ENCODE measurements at regions not wholly inside any gene's neighbourhood (a gene's known extent, or its start where the extent isn't known, plus 50 kb on each side); places are given as distances from the start of the nearest gene placed in this dataset.

DNA sequence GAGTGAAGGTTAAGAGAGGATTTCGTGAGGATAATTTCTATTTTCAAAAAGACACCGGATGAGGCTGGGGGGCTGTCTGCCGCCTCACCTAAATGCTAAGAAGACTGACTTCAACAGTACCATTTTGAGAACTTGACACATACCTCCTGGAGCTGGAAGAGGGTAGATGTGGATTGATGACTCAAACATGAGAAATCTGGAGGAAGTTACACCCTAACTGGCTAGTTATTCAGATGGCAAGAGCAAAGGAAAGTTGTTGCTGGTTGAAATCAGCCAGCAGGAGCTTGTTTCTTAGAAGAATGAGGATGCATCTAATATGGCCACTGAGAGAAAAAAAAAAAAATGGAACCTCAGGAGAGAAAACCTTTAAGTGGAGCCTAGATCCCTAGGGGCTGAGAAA is 76.2 kb upstream of the KIAA1217 start:
- H3K14ac ChIP-seq (ENCODE audit: insufficient read length) = no peak overlapping the region
- H3K4me2 ChIP-seq (ENCODE audit: insufficient read depth in 1 of 2, low read depth in 2 of 2, low read length in 2 of 2) = no peak overlapping the region
- H2AK5ac ChIP-seq (ENCODE audit: low read depth, low read length) = no peak overlapping the region
- ChIA-PET CTCF (ENCODE audit: partially characterized antibody) (no interaction called here), POLR2A (ENCODE audit: partially characterized antibody) (no interaction called here)
- H2BK5ac ChIP-seq (ENCODE audit: low read depth, low read length) = no peak overlapping the region
- H3K36me3 ChIP-seq (ENCODE audit: control insufficient read depth in 2 of 4, insufficient read depth in 4 of 4, low read length in 3 of 4) = no peaks in the 10 kb centered on the region
- H3K27me3 ChIP-seq (replicated peaks in 1 of 4; ENCODE audit: control insufficient read depth in 3 of 4, extremely low read depth in 1 of 4, insufficient read depth in 3 of 4, low read length in 3 of 4) = no peaks in the 10 kb centered on the region
- H4K20me1 ChIP-seq (replicated peaks in 1 of 2; ENCODE audit: control insufficient read depth in 1 of 2, insufficient read depth in 2 of 2, low read length in 2 of 2) = no peaks in the 10 kb centered on the region
- no peak overlapping the region for H3K18ac ChIP-seq (ENCODE audit: extremely low read depth, low read length)
- H3K79me2 ChIP-seq (ENCODE audit: control insufficient read depth in 1 of 2, insufficient read depth in 2 of 2, low read length in 2 of 2) = no peaks in the 10 kb centered on the region
- H4K5ac ChIP-seq (ENCODE audit: insufficient read length, low read depth, low read length) = no peak overlapping the region
- no peak overlapping the region for H2BK120ac ChIP-seq (replicated peaks; ENCODE audit: low read depth, low read length)
- H3K4me1 ChIP-seq (replicated peaks in 1 of 4; ENCODE audit: control insufficient read depth in 3 of 4, insufficient read depth in 4 of 4, low read length in 3 of 4) = peaks cover 0 to 4% (median 0%) of the 10 kb centered on the region in 4 experiments; a peak in 3 of 7 replicates
- H3K4me3 ChIP-seq (ENCODE audit: extremely low read depth in 1 of 4, insufficient read depth in 2 of 4, low read depth in 3 of 4, low read length in 4 of 4) = no peak overlapping the region
- no peak overlapping the region for H2BK15ac ChIP-seq (ENCODE audit: low read length)
- no peak overlapping the region for H3K23ac ChIP-seq (ENCODE audit: insufficient read length)
- no peak overlapping the region for H2BK12ac ChIP-seq (ENCODE audit: low read depth, low read length)
- H3K27ac ChIP-seq (ENCODE audit: low read depth, low read length) = no peak overlapping the region
- H3K56ac ChIP-seq (replicated peaks; ENCODE audit: insufficient read length, low read depth, low read length) = no peak overlapping the region
- no peaks in the 10 kb centered on the region; the same call in 1 of the 2 replicates for H3K79me1 ChIP-seq (ENCODE audit: low read depth, low read length)
- no peak overlapping the region for H2BK20ac ChIP-seq (ENCODE audit: low read length)
- H2AFZ ChIP-seq (ENCODE audit: low read length) = no peak overlapping the region
- H3K9me3 ChIP-seq (ENCODE audit: insufficient read depth in 2 of 2, low read depth in 1 of 2, low read length in 1 of 2) = no peaks in the 10 kb centered on the region
- H3K4ac ChIP-seq (replicated peaks; ENCODE audit: insufficient read length, low read depth, low read length) = no peak overlapping the region
- DNase-seq (ENCODE audit: low read depth in 1 of 2, low spot score in 2 of 2) (no peak), FAIRE-seq (no peak)
- 94% methylated on average over 3 of the region's 3 CpGs; no CpG with 5 or more reads in 1 of the 2 experiments for WGBS, 2 experiments (ENCODE audit: extremely low coverage in 1 of 2, insufficient coverage in 1 of 2, insufficient read length in 1 of 2, insufficient replicate concordance in 2 of 2, low coverage in 1 of 2, low lambda C conversion rate in 2 of 2, missing lambda C conversion rate in 1 of 2)
- H3K9ac ChIP-seq (replicated peaks in 1 of 4; ENCODE audit: extremely low read depth in 1 of 4, low read depth in 3 of 4, low read length in 3 of 4) = no peak overlapping the region
- no peaks in the 10 kb centered on the region for H3K23me2 ChIP-seq (ENCODE audit: low read depth, low read length)
- H4K91ac ChIP-seq (replicated peaks; ENCODE audit: insufficient read length, low read length) = no peak overlapping the region
- H4K8ac ChIP-seq (ENCODE audit: extremely low read depth, insufficient read depth, low read length) = no peak overlapping the region
- no peak for TF ChIP-seq SP2 (IDR thresholded peaks at IDR 0.05; ENCODE audit: low read length)
- TF ChIP-seq MAFK (IDR thresholded peaks at IDR 0.05; ENCODE audit: low read depth, low read length) = no peak
- no peak for TF ChIP-seq RBBP5 (IDR thresholded peaks at IDR 0.05; ENCODE audit: borderline replicate concordance, low read depth, low read length)
- no peak for TF ChIP-seq TAF7 (optimal IDR thresholded peaks at IDR 0.05; ENCODE audit: borderline replicate concordance, low read depth, low read length)
- no peak for TF ChIP-seq JUN (IDR thresholded peaks at IDR 0.05; ENCODE audit: low read depth, low read length)
- no peak for TF ChIP-seq KDM4A (IDR thresholded peaks at IDR 0.05; ENCODE audit: low read depth, low read length, severe bottlenecking)
- no peak for TF ChIP-seq EP300 (IDR thresholded peaks at IDR 0.05; ENCODE audit: borderline replicate concordance in 1 of 2, low read depth in 2 of 2, low read length in 2 of 2)
- no peak for TF ChIP-seq HDAC2 (IDR thresholded peaks at IDR 0.05; ENCODE audit: borderline replicate concordance in 1 of 2, low read depth in 2 of 2, low read length in 2 of 2)
- TF ChIP-seq EGR1 (IDR thresholded peaks at IDR 0.05; ENCODE audit: borderline replicate concordance, low read depth, low read length) = no peak
- no peak for TF ChIP-seq CBX8 (IDR thresholded peaks at IDR 0.05; ENCODE audit: borderline replicate concordance, low read depth, low read length)
- no peak for TF ChIP-seq HDAC6 (IDR thresholded peaks at IDR 0.05; ENCODE audit: low read depth, low read length)
- no peak for TF ChIP-seq KDM1A (IDR thresholded peaks at IDR 0.05; ENCODE audit: borderline replicate concordance, low read length)
- TF ChIP-seq E2F6 (IDR thresholded peaks at IDR 0.05) = no peak
- no peak for TF ChIP-seq PHF8 (conservative IDR thresholded peaks at IDR 0.05; ENCODE audit: low read depth, low read length)
